Fibroblast of skin of back (primary cell): ENCODE measurements at regions not wholly inside any gene's neighbourhood (a gene's known extent, or its start where the extent isn't known, plus 50 kb on each side); places are given as distances from the start of the nearest gene placed in this dataset.
"Not testable (repeated sequence)": the region's sequence is repeated elsewhere in the genome, so short reads cannot be mapped to it uniquely, and the experiment has no call there.

Source experiments
- DNase-seq: peaks from one replicate; pipeline ENCODE4 v3.0.0-alpha.2; 2013

GRCh38 chr3:18189282-18190050 is 235.7 kb downstream of the SATB1 start:
- DNase-seq: peak; percentile 64

DNA sequence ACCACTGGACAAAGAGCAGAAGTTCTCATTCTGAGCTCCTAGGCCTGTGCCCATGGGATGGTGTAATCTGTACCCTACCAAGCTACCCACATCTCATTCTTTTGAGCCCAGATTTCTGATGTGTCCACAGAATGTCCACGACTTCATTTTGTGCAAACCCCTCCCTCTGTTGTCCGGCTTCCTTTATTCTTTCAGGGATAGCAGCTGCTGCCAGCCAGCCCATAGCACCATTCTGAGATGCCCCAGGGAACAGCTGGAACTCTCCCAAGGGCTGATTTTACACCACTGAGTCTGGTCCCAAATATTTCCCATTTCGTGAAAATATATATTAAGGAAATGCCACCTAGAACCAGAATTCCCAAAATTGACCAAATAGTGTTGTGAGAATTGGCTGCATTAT is 236.6 kb downstream of the SATB1 start:
- no peak for DNase-seq

GRCh38 chr3:18185624-18186023 is 239.5 kb downstream of the SATB1 start:
- no peak for DNase-seq

GRCh38 chr3:18182923-18183322 is 242.2 kb downstream of the SATB1 start:
- not testable (repeated sequence) for DNase-seq

DNA sequence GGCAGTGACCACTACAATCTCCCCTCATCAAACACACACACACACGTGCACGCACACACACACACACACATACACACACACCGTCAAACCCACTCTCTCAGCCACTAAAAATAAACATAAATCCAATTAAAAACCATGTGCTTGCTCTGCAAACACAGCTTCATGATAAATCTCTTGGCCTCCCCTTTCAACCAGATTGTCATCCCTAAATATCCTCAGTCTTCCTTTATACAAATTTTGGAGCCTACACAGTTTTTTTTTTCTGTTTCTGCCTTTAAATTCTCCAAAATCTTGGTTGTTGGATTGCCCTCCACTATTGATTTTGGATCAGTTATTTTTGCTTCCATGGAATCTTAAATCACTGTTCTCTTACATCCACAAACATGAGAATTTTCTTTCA is 245.6 kb downstream of the SATB1 start:
- no peak for DNase-seq

- DNase-seq: no peak
Observed at GRCh38 chr3:18177271-18177670, 247.9 kb downstream of the SATB1 start.

DNA sequence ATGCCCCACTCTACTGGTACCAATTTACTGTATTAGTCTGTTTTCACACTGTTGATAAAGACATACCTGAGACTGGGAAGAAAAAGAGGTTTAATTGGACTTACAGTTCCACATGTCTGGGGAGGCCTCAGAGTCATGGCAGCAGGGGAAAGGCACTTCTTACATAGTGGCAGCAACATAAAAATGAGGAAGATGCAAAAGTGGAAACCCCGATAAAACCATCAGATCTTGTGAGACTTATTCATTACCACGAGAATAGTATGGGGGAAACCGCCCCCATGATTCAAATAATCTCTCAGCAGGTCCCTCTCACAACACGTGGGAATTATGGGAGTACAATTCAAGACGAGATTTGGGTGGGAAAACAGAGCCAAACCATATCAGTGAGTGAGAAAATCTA is 251.2 kb downstream of the SATB1 start:
- not testable (repeated sequence) for DNase-seq

GRCh38 chr3:18159681-18160080 is 265.5 kb downstream of the SATB1 start:
- DNase-seq: no peak

DNA sequence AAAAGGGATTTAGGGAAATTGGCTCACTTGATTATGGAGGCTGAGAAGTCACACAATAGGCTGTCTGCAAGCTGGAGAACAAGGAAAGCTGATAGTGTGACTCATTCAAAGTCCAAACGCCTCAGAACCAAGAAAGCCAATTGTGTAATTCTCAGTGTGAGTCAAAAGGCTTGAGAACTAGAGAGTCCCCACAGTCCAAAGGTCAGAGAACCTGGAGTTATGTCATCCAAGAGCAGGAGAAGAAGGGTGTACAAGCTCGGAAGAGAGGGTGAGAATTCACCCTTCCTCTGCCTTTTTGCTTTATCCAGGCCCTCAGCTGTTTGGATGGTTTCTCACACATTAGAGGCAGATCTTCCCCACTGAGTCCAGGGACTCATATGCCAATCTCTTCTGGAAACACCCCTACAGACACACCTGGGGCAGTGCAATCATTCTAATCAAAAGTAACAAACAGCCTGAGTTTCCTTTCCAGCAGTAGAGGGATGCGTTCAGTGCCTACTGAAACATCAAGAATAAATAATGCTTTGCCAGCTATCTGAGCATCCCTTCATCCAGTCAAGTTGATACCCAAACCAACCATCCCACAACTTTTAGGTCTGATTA is 271.5 kb downstream of the SATB1 start:
- peak; percentile 51 for DNase-seq

DNA sequence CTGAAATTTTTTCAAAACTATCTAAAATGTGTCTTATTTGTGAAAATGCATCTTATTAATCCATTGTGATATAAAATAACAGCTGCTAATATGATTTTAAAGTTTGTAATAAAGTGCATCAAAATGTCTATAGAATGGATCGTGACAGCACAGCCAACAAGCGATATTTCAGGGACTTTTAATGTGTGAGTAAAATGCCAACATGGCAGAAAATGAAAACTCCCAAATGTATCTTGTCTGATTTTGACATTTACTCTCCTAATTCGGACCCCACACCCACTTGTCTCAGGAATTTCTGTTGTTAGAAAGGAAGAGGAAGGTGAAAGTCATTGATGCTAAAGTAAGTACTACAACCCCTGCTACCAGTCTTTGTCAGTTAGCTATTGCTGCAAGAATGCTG is 273.9 kb downstream of the SATB1 start:
- DNase-seq: no peak

DNA sequence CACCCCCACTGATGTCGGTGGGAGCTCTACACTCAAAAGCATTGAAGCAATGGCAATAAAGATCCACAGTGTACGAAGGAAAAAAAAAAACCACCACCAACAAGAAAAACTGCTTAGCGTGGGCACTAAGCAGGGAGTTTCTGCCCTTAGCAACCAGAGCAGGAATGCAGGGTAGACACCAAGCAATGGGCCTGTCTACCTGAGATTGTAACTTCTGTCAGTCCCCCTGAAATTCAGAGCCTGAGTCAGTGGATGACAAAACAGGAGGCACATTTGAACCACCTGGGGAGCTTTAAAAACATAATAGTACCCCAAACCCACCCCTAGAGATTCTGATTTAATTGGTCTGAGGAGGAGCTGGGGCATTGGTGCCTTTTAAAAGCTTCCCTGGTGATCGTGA is 275.2 kb downstream of the SATB1 start:
- DNase-seq: no peak

- DNase-seq: peak; percentile 27
Observed at GRCh38 chr3:18149386-18149785, 275.8 kb downstream of the SATB1 start.

DNA sequence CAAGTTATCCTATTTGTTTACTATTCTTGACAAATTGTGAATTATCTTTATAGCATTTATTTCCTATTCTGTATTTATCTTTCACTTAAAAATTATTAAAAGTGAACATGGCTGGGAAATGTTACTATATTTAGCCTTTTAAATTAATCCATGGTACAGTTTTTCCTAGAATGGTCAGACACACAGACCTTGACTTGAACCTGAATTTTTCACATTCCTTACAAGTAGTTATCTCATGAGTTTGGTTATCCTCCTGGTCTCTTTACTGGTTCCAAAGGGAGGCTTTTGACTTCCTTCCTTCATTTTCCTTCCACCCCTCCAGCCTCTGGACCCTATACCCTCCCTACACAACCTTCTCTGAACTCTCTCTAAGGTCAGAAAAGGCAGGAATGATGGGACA is 280.6 kb downstream of the SATB1 start:
- peak; percentile 21 for DNase-seq

GRCh38 chr3:18143258-18143780 is 281.8 kb downstream of the SATB1 start:
- no peak for DNase-seq

DNA sequence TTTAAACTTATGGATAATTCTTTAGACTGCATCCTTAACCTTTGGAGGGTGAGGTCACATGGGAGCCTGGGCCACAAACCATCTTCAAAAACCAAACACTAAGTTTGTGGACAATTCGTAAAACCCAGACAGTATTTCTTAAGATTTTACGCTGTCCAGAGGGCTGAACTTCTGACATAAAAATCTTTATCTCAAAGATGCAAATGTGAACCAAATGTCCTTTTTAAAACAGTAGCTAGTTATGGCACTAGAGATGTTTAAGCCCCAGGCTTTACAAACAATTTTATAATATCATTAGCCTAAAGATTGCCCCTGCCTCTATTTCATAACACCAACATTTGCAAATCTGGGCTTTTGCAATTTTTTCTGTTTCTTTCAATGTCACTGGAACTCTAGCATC is 287.2 kb downstream of the SATB1 start:
- no peak for DNase-seq

DNA sequence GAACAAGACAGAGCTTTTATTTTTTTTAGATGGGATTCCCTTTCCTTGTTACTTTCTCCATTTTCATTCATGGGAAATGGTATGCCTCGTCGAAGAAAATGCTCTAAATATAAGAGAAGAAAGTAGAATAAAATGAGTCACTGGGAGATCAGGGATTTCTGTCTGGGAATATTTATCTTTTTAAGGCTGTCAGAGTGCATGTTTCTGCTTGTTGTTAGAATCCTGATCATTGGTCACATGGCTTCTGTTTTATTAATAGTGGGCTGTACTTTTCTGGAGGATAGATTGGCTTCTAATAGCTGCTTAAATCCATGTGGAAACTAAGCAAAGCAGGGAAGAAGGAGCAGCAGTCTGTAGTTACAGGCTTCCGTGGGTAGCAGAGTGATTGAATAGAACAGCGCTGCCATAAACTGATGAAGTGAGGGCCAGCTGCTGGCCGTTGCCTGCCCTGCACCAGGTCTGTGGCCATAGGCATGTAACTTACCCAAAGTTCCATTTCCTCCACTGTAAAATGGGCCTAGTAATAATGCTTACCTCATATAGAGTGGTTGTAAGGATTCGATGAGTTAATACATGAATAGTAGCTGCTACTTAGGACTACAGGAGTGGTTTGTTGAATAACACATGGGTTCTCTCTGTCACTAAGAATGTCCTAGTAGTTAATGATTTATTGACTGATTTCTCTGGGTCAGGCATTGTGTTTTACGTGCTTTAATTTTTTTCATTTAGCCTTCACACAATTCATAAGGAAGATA is 289.9 kb downstream of the SATB1 start:
- DNase-seq: peak; percentile 64

DNA sequence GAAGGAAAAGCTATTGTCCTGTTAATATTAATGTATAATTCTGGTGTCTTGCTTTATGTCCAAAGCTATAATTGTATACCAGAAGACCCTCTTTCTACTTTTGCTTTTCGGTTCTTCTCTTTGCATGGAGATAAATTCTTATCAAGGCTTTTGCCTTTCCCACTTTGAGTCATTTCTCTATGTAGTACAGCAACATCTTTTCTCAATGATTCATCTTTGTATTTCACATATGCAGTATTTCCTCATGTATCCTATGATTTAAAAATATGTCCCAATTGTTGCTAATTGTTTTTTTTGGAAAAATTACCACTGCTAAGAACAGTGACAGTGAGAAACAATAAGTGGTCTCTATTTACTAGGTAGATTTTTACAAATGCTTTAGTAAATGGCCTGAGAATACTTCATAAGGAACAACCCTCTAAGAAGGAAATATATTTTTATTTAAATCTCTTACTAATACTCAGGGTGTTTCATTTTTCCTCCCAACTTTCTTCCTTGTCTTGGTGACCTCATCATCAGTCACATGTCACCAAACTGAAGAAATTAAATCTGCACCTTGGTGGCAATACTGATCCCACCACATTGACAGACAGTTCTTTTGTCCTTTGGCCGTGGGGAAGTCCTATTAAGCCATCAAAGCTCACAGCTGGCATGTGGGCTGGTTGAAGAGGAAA is 290.6 kb downstream of the SATB1 start:
- DNase-seq: peak; percentile 81

- peak; percentile 49 for DNase-seq
Observed at GRCh38 chr3:18132991-18133390, 292.1 kb downstream of the SATB1 start.

- DNase-seq: no peak
Observed at GRCh38 chr3:18127859-18128681, 297.1 kb downstream of the SATB1 start.

GRCh38 chr3:18127174-18127858 is 297.8 kb downstream of the SATB1 start:
- no peak for DNase-seq

- DNase-seq: no peak
Observed at GRCh38 chr3:18126772-18127171, 298.4 kb downstream of the SATB1 start.
